GM12878 (cell line): ENCODE measurements at regions not wholly inside any gene's neighbourhood (a gene's known extent, or its start where the extent isn't known, plus 50 kb on each side); places are given as distances from the start of the nearest gene placed in this dataset.

Experiments used
- SUZ12 ChIP-seq: fragments of 200-600 bp; sonication (generic); IDR thresholded peaks from one replicate; pipeline ENCODE4 v1.6.1; 2018; ENCODE audit warnings: antibody characterized with exemption, mild to moderate bottlenecking; ENCODE audit not compliant: unreplicated experiment
- TF ChIP-seq, protein P1 (sequence below), 3 experiments: IDR thresholded peaks in 2 of 3; conservative IDR thresholded peaks in 1 of 3; 2 replicates each; pipeline ENCODE4 v1.5.1; 2011; ENCODE audit warnings: low read depth in 3 of 3, low read length in 3 of 3, mild to moderate bottlenecking in 3 of 3, control low read depth in 2 of 3, moderate library complexity in 2 of 3, inconsistent platforms in 1 of 3, mixed read lengths in 1 of 3; ENCODE audit not compliant: control insufficient read depth in 2 of 3, insufficient read depth in 1 of 3; ENCODE audit errors: extremely low read depth in 1 of 3

DNA sequence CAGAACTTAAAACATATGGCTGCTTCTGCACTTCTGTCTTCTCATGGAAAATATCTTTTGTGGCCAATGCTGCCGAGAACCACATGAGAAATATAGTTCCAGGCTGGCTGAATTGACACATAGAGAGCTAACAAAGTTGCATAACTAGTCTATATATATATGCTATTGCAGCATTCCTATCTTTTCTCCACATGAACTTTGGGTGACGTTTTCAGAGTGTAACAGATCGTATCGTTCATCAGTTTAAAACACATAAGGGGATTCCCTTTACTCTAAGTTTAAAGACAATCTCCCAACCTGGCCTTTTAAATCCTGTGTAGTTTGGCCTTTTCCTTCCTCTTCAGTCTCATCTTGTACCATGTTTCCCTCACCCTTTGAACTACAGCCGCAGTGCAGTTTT is 394.2 kb upstream of the CBLB start:
- TF ChIP-seq, protein P1, sequence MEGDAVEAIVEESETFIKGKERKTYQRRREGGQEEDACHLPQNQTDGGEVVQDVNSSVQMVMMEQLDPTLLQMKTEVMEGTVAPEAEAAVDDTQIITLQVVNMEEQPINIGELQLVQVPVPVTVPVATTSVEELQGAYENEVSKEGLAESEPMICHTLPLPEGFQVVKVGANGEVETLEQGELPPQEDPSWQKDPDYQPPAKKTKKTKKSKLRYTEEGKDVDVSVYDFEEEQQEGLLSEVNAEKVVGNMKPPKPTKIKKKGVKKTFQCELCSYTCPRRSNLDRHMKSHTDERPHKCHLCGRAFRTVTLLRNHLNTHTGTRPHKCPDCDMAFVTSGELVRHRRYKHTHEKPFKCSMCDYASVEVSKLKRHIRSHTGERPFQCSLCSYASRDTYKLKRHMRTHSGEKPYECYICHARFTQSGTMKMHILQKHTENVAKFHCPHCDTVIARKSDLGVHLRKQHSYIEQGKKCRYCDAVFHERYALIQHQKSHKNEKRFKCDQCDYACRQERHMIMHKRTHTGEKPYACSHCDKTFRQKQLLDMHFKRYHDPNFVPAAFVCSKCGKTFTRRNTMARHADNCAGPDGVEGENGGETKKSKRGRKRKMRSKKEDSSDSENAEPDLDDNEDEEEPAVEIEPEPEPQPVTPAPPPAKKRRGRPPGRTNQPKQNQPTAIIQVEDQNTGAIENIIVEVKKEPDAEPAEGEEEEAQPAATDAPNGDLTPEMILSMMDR (IDR thresholded peaks at IDR 0.05 in 2 of 3, conservative IDR thresholded peaks at IDR 0.05 in 1 of 3; ENCODE audit: control insufficient read depth in 2 of 3, extremely low read depth in 1 of 3, insufficient read depth in 1 of 3, low read depth in 3 of 3, low read length in 3 of 3) = no peak
- no peak for TF ChIP-seq SUZ12
